CD8-positive, alpha-beta memory T cell (primary cell): ENCODE measurements at regions not wholly inside any gene's neighbourhood (a gene's known extent, or its start where the extent isn't known, plus 50 kb on each side); places are given as distances from the start of the nearest gene placed in this dataset.
"Not testable (repeated sequence)": the region's sequence is repeated elsewhere in the genome, so short reads cannot be mapped to it uniquely, and the experiment has no call there.

ENCODE experiments used
- CTCF ChIA-PET: fragments of 350-600 bp; sonication (Branson Sonifier 250); formaldehyde crosslinking; loops from one replicate; lab custom pipeline; 2021; ENCODE audit warnings: antibody characterized with exemption; lab: Charles Lee
- POLR2A ChIA-PET: fragments of 350-600 bp; sonication (Branson Sonifier 250); formaldehyde crosslinking; loops from one replicate; lab custom pipeline; 2021; ENCODE audit warnings: antibody characterized with exemption; lab: Charles Lee
- DNase-seq, 5 donors: peaks; one replicate each; pipeline versions ENCODE4 v3.0.0 to v3.0.0-alpha.2; 2020 to 2022; ENCODE audit warnings: mixed read lengths in 1 of 5
- H3K27ac ChIP-seq: one replicate; pipeline ENCODE4 v1.7.0; 2013; ENCODE audit warnings: low read depth, mild to moderate bottlenecking, low read length, moderate library complexity
- H3K27me3 ChIP-seq: 2 replicates; pipeline ENCODE4 v1.7.0; 2013; ENCODE audit warnings: low read length, mild to moderate bottlenecking; ENCODE audit not compliant: insufficient read depth, poor library complexity, severe bottlenecking
- H3K36me3 ChIP-seq: 2 replicates; pipeline ENCODE4 v1.7.0; 2013; ENCODE audit warnings: mild to moderate bottlenecking, low read length, moderate library complexity; ENCODE audit not compliant: insufficient read depth
- H3K4me1 ChIP-seq: 2 replicates; pipeline ENCODE4 v1.7.0; 2013; ENCODE audit warnings: mild to moderate bottlenecking, low read length, moderate library complexity; ENCODE audit not compliant: insufficient read depth
- H3K4me3 ChIP-seq: 2 replicates; pipeline ENCODE4 v1.7.0; 2013; ENCODE audit warnings: mild to moderate bottlenecking, low read length
- H3K9me3 ChIP-seq: 2 replicates; pipeline ENCODE4 v1.7.0; 2013; ENCODE audit warnings: mild to moderate bottlenecking, low read length
- H3K27ac Mint-ChIP-seq, 8 donors: one replicate each; pipeline ENCODE4 v1.8.0; 2020 to 2021; ENCODE audit warnings: mixed read lengths in 8 of 8, mild to moderate bottlenecking in 6 of 8, inconsistent platforms in 3 of 8, moderate library complexity in 3 of 8
- H3K27me3 Mint-ChIP-seq, 2 donors: one replicate each; pipeline ENCODE4 v1.8.0; 2020 to 2021; ENCODE audit warnings: mixed read lengths in 2 of 2, mild to moderate bottlenecking in 1 of 2, moderate library complexity in 1 of 2
- H3K36me3 Mint-ChIP-seq, 3 donors: one replicate each; pipeline ENCODE4 v1.8.0; 2020 to 2021; ENCODE audit warnings: mixed read lengths in 3 of 3, inconsistent platforms in 1 of 3, mild to moderate bottlenecking in 1 of 3
- H3K4me1 Mint-ChIP-seq, 3 donors: one replicate each; pipeline ENCODE4 v1.8.0; 2020 to 2021; ENCODE audit warnings: mixed read lengths in 3 of 3, inconsistent platforms in 1 of 3, mild to moderate bottlenecking in 1 of 3
- H3K4me3 Mint-ChIP-seq, 7 donors: one replicate each; pipeline ENCODE4 v1.8.0; 2020 to 2021; ENCODE audit warnings: mixed read lengths in 7 of 7, mild to moderate bottlenecking in 6 of 7, moderate library complexity in 4 of 7, inconsistent platforms in 2 of 7
- H3K9me3 Mint-ChIP-seq, 5 donors: one replicate each; pipeline ENCODE4 v1.8.0; 2020 to 2022; ENCODE audit warnings: mixed read lengths in 5 of 5, mild to moderate bottlenecking in 3 of 5, moderate library complexity in 2 of 5, inconsistent platforms in 1 of 5

DNA sequence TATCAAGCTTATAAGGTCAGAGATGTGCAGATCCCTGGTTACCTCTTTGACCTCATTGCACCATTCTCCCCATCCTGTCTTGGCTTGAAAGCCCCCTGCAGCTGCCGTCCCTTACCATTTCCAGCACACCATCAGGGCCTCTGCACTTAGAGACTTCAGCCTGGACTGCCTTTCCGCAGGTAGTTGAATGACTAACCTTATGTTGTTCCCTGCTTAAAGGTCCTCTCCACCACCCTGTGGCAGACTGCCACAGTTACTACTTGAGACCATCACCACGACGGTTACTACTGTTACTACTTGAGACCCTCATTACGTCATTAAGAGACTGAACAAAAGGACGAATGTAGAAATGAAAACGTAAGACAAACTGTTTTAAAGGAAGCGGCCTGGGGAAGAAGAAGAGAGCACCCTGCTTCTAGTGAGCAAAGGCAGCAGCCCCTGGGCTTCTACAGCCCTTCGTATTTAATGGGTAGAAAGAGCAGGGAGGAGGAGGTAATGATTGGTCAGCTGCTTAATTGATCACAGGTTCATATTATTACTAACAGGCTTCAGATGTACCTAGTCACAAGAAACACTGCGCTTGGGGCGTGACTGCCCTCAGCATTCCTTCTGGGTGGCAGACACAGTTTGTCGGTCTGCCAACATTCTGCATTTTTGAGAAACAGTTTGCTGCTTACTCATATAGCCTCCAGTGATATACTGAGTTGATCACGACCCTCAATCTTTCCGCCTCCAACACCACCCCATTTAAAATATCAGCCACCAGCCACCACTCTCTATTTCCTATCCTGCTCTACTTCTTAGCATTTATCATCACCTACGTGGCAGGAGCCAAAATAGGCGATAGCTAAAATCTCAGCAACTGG is 74.1 kb upstream of the PARD3 start:
- H3K4me3 Mint-ChIP-seq = no peak overlapping the region
- DNase-seq = no peak

GRCh38 chr10:34886906-34887642 is 72.0 kb upstream of the PARD3 start:
- H3K36me3 ChIP-seq = no peaks in the 10 kb centered on the region
- Mint-ChIP-seq H3K4me1 (no peaks in the 10 kb centered on the region), H3K27ac (no peak overlapping the region), H3K27me3 (peaks cover 0 to 5% of the 10 kb centered on the region in 2 donors), H3K4me3 (no peak overlapping the region), H3K36me3 (no peaks in the 10 kb centered on the region), H3K9me3 (no peaks in the 10 kb centered on the region)
- POLR2A ChIA-PET = no interaction called here
- no peaks in the 10 kb centered on the region for H3K9me3 ChIP-seq
- no peak overlapping the region for H3K27ac ChIP-seq
- no peaks in the 10 kb centered on the region for H3K4me1 ChIP-seq
- no peaks in the 10 kb centered on the region for H3K27me3 ChIP-seq
- no peak for DNase-seq
- H3K4me3 ChIP-seq = no peak overlapping the region
- CTCF ChIA-PET = no interaction called here

More for the DNA sequence above, 74.1 kb upstream of the PARD3 start:
- no peaks in the 10 kb centered on the region for H3K4me1 Mint-ChIP-seq
- peaks cover 1 to 7% of the 10 kb centered on the region in 2 donors for H3K27me3 Mint-ChIP-seq
- H3K27ac ChIP-seq = no peak overlapping the region
- H3K9me3 Mint-ChIP-seq = no peaks in the 10 kb centered on the region
- H3K36me3 ChIP-seq = no peaks in the 10 kb centered on the region
- H3K27ac Mint-ChIP-seq = no peak overlapping the region
- H3K4me3 ChIP-seq = no peak overlapping the region
- POLR2A ChIA-PET = no interaction called here
- CTCF ChIA-PET = no interaction called here
- no peaks in the 10 kb centered on the region for H3K9me3 ChIP-seq
- H3K4me1 ChIP-seq = no peaks in the 10 kb centered on the region
- H3K36me3 Mint-ChIP-seq = no peaks in the 10 kb centered on the region
- no peaks in the 10 kb centered on the region for H3K27me3 ChIP-seq

DNA sequence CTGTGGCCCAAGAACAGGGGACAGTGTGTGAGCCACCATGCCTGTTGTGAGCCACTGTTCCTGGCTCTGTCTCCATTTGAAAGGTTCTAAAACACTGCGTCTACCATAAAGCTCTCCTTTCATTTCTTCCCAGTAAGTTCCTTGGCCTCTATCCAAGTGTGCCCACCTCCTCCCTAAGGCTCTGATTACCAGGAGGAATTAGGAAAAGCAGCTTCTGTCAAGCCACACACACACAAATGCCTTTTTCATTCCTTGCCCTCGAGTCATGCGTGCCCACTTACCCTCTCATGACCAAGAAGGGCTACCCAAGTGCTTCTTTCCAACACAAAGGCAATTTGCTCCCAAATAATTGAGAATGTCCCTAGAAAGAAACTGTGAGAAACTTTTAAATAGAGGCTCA is 70.8 kb upstream of the PARD3 start:
- ChIA-PET POLR2A (no interaction called here), CTCF (no interaction called here)
- Histone ChIP-seq H3K4me3 (no peak overlapping the region), H3K27ac (no peak overlapping the region), H3K9me3 (no peaks in the 10 kb centered on the region), H3K4me1 (no peaks in the 10 kb centered on the region), H3K36me3 (no peaks in the 10 kb centered on the region), H3K27me3 (no peaks in the 10 kb centered on the region)
- Mint-ChIP-seq H3K36me3 (no peaks in the 10 kb centered on the region), H3K27me3 (peaks cover 0 to 5% of the 10 kb centered on the region in 2 donors), H3K27ac (no peak overlapping the region), H3K9me3 (no peaks in the 10 kb centered on the region), H3K4me3 (no peak overlapping the region), H3K4me1 (no peaks in the 10 kb centered on the region)
- DNase-seq = no peak

GRCh38 chr10:34885011-34885410 is 69.9 kb upstream of the PARD3 start:
- no peak for DNase-seq
- H3K4me3 ChIP-seq = no peak overlapping the region
- no peak overlapping the region for H3K27ac ChIP-seq
- no peaks in the 10 kb centered on the region for H3K27me3 ChIP-seq
- peaks cover 0 to 5% of the 10 kb centered on the region in 2 donors for H3K27me3 Mint-ChIP-seq
- no peaks in the 10 kb centered on the region for H3K9me3 Mint-ChIP-seq
- H3K4me1 ChIP-seq = no peaks in the 10 kb centered on the region
- no peak overlapping the region for H3K27ac Mint-ChIP-seq
- H3K4me1 Mint-ChIP-seq = no peaks in the 10 kb centered on the region
- H3K9me3 ChIP-seq = no peaks in the 10 kb centered on the region
- POLR2A ChIA-PET = no interaction called here
- CTCF ChIA-PET = no interaction called here
- no peaks in the 10 kb centered on the region for H3K36me3 Mint-ChIP-seq
- peak overlapping the region in 1 of 7 donors; percentile 23 for H3K4me3 Mint-ChIP-seq
- H3K36me3 ChIP-seq = no peaks in the 10 kb centered on the region

GRCh38 chr10:34884272-34884952 is 69.3 kb upstream of the PARD3 start:
- Mint-ChIP-seq H3K27ac (no peak overlapping the region), H3K4me3 (no peak overlapping the region), H3K36me3 (no peaks in the 10 kb centered on the region), H3K9me3 (no peaks in the 10 kb centered on the region), H3K4me1 (no peaks in the 10 kb centered on the region), H3K27me3 (peaks cover 0 to 5% of the 10 kb centered on the region in 2 donors)
- H3K4me1 ChIP-seq = no peaks in the 10 kb centered on the region
- CTCF ChIA-PET = no interaction called here
- no peaks in the 10 kb centered on the region for H3K9me3 ChIP-seq
- no peak for DNase-seq
- POLR2A ChIA-PET = no interaction called here
- H3K27me3 ChIP-seq = no peaks in the 10 kb centered on the region
- no peaks in the 10 kb centered on the region for H3K36me3 ChIP-seq
- H3K27ac ChIP-seq = no peak overlapping the region
- no peak overlapping the region for H3K4me3 ChIP-seq

DNA sequence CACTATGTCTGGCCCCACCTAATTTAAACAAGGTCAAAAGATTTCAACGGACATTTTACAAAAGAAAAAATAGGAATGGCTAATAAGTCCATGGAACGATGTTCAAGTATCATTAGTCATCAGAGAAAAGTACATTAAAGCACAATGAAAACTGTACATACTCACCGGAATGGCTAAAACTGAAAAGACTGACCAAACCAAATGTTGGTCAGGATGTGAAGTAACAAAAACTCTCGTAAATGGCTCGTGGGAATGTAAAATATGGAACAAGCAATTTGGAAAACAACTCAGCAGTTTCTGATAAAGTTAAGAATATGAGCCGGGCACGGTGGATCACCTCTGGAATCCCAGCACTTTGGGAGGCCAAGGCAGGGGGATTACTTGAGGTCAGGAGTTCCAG is 65.7 kb upstream of the PARD3 start:
- Mint-ChIP-seq H3K27ac (no peak overlapping the region), H3K9me3 (no peaks in the 10 kb centered on the region), H3K4me1 (no peaks in the 10 kb centered on the region), H3K27me3 (no peaks in the 10 kb centered on the region), H3K36me3 (no peaks in the 10 kb centered on the region), H3K4me3 (no peak overlapping the region)
- no peaks in the 10 kb centered on the region for H3K36me3 ChIP-seq
- H3K9me3 ChIP-seq = no peaks in the 10 kb centered on the region
- no peaks in the 10 kb centered on the region for H3K27me3 ChIP-seq
- H3K27ac ChIP-seq = no peak overlapping the region
- no peak for DNase-seq
- no peak overlapping the region for H3K4me3 ChIP-seq
- CTCF ChIA-PET = no interaction called here
- H3K4me1 ChIP-seq = no peaks in the 10 kb centered on the region
- POLR2A ChIA-PET = no interaction called here

DNA sequence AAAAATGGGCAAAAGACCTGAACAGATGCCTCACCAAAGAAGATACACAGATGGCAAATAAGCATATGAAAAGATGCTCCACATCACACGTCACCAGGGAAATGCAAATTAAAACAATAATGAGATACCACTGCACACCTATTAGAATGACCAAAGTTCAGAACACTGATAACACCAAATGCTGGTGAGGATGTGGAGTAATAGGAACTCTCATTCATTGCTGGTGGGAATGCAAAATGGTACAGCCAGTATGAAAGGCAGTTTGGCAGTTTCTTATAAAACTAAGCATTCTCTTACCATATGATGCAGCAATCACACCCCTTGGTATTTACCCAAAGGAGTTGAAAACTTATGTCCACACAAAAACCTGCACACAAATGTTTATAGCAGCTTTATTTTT is 63.6 kb upstream of the PARD3 start:
- POLR2A ChIA-PET, H3K27me3 Mint-ChIP-seq, CTCF ChIA-PET, H3K27me3 ChIP-seq, DNase-seq, H3K27ac Mint-ChIP-seq, H3K4me3 Mint-ChIP-seq, H3K4me1 ChIP-seq, H3K9me3 Mint-ChIP-seq, H3K27ac ChIP-seq, H3K36me3 ChIP-seq, H3K36me3 Mint-ChIP-seq, H3K4me1 Mint-ChIP-seq, H3K4me3 ChIP-seq, H3K9me3 ChIP-seq: not testable (repeated sequence)

DNA sequence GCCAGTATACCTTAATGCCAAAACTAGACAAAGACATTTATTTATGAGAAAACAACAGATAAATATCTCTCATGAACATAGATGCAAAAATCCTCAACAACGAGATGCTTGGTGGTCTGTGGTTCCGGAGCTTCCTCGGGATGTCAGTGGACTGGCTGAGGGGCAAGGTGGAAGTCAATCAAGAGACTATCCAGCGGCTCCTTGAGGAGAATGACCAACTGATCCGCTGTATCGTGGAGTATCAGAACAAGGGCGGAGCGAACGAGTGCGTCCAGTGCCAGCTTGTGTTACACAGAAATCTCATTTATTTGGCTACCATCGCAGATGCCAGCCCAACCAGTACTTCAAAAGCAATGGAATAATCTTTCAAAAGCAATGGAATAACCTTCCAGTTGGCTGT is 60.0 kb upstream of the PARD3 start:
- peaks cover 0 to 3% of the 10 kb centered on the region in 2 donors for H3K27me3 Mint-ChIP-seq
- POLR2A ChIA-PET = no interaction called here
- H3K27me3 ChIP-seq = no peaks in the 10 kb centered on the region

More for the DNA sequence above, 60.0 kb upstream of the PARD3 start:
- Mint-ChIP-seq H3K4me3 (no peak overlapping the region), H3K9me3 (no peaks in the 10 kb centered on the region), H3K36me3 (no peaks in the 10 kb centered on the region), H3K27ac (no peak overlapping the region), H3K4me1 (no peaks in the 10 kb centered on the region)
- DNase-seq = no peak
- CTCF ChIA-PET = no interaction called here
- no peaks in the 10 kb centered on the region for H3K36me3 ChIP-seq
- no peak overlapping the region for H3K4me3 ChIP-seq
- no peak overlapping the region for H3K27ac ChIP-seq
- no peaks in the 10 kb centered on the region for H3K9me3 ChIP-seq
- no peaks in the 10 kb centered on the region for H3K4me1 ChIP-seq
